GM18873 (cell line): ENCODE measurements at regions not wholly inside any gene's neighbourhood (a gene's known extent, or its start where the extent isn't known, plus 50 kb on each side); places are given as distances from the start of the nearest gene placed in this dataset.
A peak's percentile ranks its signal among the peaks of the same experiment; 100 is the strongest.
"Not testable (repeated sequence)": the region's sequence is repeated elsewhere in the genome, so short reads cannot be mapped to it uniquely, and the experiment has no call there.

ENCODE experiments used
- ATAC-seq: cut with Tn5 transposase; IDR thresholded peaks from one replicate; pipeline ENCODE4 v1.9.1; 2021; ENCODE audit warnings: mild to moderate bottlenecking, moderate library complexity, moderate number of reproducible peaks; ENCODE audit not compliant: unreplicated experiment, low FRiP score

DNA sequence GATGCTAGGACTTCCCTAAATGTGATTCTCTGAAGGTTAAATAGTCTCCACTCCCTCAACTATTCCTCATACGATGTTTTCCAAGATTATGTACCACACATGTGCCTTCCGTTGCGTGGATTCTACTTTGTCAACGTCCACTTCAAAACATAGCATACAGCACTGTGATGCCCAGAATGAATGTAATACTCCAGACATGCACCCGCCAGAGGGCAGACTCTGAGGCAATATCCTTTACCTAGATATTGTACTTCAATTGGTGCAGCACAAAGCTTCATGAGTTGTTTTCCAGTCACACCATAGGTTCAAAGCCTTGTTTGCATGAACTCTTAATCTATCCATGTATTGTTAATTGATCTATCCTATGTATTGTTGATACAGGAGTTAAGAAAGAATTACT, 201.0 kb upstream of the NABP1 start:
- ATAC-seq = no peak

DNA sequence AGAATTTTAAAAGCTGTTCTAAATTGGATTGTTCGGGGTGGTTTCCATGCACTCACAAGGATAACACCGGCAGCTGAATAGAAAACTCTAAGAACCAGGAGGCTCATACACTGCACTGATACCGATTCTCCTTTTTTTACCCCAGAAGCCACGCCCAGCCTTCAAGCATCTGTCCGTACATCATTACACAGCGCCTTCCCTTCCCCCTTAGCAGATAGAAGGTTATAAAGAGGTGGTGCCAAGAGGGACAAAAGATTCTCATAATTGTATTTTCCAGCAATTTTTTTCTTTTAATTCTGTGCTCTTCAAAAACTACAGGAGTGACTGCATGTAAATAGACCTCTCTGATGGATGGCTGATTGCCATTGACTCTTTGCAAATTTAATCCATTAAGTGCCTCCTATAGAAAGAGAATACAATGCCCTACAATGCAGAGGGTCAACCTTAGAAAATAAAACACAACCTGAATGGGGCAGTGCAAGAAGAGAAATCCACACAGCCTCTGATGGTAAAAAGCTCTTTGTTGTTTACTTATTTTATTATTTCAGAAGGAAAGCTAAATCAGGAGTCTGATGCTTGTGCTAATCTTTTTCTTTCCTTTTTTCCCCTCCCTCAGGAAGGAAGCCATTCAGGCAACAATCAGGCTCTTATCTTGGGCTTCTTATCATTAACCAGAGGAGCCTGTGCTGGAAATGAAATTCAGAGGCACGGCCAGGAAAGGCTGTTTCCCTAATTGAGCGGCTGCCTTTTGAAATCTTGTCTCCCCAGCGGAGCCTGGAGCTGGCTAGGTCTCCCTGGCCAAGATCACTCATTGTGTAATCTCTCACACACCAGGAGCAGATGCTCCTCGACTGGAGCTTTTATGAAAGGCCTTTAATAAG, 198.9 kb upstream of the NABP1 start:
- no peak for ATAC-seq

DNA sequence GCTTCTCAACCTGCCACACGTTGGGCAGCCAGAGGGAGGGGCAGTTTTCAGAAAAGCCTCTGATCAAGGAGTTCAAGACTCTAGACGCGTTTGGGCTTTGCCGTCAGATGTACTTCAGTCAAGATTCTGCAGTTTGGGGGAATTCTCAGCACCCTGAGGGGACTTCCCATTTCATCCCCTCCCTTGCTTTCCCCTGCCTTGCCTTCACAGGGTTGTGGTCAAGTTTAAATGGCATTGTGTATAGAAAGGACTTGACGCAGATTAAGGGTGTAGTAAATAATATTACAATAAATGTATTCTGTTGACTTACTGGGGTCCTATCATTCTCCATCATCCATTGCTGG, 198.3 kb upstream of the NABP1 start:
- ATAC-seq = peak; percentile 82

DNA sequence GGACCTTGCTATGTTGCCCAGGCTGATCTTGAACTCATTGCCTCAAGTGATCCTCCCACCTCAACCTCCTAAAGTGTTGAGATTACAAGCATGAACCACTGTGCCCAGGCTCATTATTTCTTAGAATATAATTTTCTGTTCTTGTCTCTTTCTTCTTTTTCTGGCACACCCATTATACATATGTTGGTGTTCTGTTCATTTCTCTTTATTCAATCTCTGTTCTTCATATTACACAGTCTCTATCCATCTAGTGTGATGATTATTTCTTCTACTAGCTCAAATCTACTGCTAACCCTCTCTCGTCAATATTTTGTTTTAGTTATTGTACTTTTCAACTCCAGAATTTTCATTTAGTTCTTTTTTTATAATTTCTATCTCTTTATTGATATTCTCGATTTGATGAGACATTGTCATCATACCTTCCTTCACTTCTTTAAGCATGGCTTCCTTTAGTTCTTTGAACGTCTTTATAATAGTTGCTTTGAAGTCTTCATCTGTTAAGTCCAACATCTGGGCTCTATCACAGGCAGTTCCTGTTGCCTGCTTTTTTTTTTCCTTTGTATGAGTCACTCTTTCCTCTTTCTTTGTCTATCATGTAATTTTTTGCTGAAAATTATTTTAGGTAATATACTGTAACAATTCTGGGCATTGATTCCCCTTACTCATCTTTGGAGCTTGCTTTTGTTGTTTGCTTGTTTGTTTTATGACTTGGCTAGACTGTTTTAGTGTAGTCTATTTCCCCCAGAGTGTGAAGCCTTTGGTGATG, 196.4 kb upstream of the NABP1 start:
- ATAC-seq = no peak

DNA sequence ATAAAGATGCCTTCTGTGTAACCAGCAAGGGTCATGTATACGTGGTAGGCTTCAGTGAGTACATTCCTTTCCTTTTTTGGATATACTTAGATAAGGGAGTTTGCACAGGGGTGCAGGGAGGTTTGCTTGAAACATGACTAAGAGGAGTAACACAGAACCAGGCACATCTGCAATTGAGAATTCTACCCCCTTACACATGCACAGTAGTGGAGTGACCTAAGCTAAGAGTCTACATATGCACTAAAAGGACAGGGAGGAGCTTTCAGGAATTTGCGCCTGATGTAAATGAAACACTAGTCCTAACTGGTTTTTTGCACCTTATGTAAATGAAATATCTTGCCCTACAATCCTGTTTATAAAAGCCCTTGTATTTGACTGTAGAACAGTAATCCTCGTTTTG, 194.8 kb upstream of the NABP1 start:
- ATAC-seq = no peak

DNA sequence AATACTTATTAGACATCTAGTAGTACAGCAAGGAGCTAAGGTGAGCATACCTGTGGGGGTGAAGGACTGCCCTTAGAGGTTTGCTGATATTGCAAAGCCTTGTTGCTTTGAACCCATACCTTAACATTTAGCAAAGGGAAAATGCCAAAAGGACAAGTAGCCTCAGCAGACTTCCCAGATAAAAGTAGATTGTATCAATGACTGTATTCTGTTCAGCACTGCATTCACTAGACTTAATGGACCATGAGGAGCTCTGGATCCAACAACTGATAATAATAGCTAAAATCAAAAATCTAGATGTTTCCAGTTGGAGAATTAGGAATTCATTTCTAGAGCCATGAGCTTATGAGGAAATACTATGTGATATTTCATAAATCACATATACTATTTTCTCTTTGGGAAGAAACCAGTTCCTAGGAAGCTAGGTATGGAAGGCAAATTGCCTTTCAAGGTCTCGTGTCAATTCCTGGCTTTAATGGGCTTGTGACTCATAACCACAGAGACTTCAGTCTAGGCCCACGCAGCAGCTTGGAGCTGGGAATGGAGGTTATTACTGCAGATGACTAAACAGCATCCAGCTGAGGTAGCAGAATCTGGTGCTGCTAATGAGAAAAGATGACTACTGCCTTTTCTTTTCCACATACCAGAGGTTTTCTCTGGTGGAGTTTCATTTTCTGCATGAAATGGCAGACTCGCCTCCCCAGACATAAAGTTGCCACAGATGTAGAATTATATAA, 191.2 kb upstream of the NABP1 start:
- no peak for ATAC-seq

DNA sequence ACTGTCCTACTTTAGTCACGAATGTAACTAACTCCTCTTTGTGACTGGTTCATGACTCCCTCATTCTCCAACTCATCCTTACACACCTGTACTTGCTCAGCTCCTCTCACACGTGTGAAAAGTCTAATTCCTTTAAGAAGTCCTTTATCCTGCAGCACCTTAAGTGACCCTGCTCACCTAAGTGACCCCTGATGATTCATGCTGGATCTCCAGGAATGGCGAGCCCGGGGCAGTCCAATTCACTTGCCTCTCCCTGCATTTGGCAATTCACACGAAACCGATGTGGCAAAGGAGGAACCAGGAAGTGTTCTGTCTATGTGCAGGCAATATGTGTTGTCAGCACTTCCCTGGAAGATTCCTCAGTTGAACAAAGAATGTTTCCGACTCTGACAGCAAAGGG, 189.8 kb upstream of the NABP1 start:
- no peak for ATAC-seq

DNA sequence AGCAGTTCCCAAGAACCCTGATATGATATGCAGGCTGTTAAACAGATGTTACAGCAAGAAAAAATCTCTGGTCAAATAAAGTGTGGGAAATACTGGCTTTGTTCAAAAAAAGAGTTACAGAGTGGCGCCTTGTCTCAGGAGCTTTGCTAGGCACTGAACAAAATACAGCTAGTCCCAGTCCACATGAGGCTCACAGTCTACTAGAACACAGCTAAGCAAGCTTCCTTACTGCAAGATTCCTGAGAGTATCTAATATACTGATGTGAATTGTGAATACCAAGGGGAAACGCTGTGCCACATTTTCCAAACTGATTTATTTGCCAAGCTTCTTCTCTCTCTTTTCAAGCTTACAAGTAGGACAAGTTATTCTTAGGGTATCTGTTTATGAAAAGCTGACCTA, 188.8 kb upstream of the NABP1 start:
- ATAC-seq = no peak

DNA sequence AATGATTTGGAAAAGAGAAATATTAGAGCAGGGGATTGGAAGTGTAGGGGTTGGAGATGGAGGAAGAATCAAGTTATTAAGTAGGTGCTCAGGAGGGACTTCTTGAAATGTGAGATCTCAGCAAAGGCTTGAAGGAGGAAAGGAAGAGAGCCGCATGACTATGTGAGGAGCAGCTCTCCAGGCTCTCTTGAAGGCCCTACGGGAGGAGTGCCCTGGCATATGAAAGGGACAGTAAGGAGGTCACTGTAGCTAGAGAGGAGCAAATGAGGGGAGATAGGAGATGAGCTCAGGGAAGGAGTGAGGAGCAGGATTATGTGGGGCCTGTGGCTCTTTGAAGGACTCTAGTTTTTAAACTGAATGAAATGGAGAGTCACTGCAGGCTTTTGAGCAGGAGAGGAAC, 181.1 kb upstream of the NABP1 start:
- ATAC-seq = no peak

DNA sequence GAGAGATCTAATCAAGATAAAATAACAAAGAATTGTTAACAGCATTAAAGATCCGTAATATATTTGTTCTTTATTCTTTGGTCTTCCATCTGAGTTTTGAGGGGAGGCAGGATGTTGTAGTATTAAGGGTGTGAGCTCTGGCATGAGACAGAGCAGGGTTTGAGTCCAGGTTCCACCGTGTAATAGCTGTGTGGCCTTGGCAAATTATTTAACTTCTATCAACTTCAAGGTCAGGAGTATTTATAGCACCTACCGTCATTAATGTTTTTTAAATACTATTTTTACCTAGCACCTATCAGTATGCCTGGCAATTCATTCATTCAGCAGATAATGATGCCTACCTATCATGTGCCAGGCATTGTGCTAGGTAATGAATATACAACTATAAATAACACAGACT, 180.1 kb upstream of the NABP1 start:
- ATAC-seq = no peak

DNA sequence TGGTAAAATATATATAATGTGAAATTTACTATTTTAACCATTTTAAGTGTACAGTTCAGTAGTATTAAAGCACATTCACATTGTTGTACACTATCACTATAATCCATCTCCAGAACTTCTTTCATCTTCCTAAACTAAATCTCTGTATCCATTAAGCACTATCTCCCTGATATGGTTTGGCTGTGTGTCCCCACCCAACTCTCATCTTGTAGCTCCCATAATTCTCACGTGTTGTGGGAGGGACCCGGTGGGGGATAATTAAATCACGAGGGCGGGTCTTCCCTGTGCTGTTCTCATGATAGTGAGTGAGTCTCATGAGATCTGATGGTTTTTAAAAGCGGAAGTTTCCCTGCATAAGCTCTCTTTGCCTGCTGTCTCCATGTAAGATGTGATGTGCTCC, 178.9 kb upstream of the NABP1 start:
- no peak for ATAC-seq

DNA sequence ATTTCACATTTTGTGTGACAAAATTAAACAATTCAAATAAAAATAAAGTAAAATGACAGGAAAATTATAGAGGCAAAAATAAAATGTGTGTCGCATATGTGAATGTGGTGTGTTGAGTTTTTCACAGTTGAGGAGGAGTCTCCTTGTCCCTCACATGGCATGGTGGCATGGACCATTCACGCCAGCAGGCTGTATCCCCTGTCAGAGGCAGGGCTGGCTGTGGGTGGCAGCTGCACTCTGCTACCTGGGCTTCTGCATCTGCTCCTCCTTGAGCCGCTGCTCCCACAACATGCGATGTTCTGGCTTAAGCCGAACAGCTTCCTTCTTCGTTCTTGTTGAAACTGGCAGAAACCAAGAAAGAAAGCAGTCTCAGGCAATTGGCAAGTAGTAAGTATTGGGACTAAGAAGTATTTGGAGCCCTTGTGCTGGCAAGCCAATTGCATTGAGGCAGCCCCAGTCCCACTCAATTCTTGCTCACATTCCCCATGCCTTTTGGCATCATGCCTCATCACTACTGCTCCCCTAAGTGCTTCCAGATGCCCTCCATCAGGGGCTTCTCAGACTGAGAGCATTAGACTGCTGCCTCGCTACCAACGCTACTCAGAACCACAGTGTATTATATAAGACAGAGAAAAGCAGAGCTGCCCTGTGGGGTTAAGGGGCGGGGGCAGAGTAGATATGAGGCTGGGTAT, 177.9 kb upstream of the NABP1 start:
- no peak for ATAC-seq

DNA sequence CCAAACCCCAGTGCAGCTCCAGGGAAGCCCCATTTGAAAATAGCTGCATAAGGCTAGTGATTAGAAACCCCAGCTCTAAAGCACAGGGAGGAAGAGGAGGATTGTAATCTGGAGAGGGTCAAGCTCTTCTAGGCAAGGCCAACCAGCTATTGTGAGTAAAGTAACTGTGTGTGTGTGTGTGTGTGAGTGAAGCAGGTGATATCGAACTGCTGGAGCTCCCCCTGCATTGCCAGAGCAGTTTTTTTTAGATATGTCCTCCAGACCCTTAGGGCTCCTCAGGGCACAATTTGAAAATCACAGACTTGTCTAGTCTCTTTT, 177.4 kb upstream of the NABP1 start:
- no peak for ATAC-seq

DNA sequence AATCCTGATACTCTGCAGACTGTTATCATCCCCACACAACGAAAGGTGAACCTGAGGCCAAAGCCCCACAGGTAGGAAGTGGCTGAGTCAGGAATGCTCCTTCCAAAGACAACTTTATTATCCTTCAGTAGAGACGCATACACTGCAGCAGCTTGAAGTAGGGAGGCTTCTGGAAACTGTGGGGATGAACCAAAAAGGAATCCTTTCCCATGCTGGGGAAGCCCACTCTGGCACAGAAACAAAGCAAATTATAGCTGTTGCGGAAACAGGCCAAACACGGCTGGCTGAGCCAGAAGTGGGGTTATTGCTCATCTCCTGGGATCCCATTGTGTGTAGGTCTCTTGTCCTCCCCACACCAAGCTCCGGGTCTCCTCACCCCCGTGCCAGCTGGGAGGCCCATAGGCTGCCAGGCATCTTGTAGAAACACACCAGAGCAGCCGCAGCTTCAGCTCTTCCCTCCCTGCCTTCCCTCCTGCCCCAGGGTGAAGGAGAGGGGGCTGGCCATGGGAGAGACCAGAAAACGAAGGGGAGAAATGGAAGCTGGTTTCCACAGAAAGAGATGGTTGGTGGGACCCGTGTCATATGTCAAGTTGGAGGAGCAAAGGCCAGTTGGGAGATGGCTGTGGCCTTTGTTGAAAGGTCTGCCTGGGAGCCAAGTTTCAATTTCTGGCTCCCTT, 176.9 kb upstream of the NABP1 start:
- ATAC-seq = no peak

DNA sequence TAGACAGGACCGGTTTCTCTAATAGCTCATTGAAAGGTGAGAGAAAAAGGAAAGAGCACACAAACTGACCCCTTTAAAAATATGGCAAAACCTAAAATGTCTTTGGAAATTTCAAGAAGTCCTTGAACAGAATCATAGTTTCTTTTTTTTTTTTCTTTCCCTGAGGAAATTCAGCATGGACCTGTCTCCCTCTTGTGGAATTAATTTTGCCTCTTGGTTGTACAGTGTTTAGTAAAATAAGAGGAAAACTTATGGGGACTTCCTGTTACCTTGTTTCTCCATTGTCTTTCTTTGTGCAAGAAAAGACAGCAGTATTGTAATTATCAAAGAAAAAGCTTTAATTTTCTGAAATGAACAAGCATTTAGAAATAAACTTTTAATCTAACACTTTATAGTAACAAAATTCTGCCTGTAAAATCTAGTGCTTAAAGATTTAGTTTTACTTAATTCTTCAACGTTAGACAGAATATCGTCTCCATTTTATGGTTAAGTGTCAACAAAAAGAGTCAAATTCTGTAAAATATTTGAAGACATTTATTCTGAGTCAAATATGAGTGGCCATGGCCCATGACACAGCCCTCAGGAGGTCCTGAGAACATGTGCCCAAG, 176.3 kb upstream of the NABP1 start:
- ATAC-seq = no peak

DNA sequence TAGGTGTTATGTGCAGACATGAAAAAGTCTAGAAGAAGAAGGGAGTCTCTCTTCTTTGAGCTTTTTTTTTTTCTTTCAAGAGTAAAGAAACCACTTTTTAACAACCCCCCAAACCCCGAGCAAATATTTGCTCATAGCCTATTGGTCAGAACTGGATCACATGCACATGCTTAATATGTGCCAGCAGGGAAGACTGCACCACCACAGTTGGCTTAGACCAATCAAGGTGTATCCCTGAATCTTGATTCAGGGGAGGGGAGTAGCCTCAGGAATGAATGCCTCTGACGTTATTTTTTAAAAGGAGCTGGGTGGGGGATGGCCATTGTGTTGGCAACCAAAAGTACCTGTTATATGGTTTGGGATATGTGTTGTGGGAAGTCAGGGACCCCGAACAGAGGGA, 171.4 kb upstream of the NABP1 start:
- no peak for ATAC-seq

DNA sequence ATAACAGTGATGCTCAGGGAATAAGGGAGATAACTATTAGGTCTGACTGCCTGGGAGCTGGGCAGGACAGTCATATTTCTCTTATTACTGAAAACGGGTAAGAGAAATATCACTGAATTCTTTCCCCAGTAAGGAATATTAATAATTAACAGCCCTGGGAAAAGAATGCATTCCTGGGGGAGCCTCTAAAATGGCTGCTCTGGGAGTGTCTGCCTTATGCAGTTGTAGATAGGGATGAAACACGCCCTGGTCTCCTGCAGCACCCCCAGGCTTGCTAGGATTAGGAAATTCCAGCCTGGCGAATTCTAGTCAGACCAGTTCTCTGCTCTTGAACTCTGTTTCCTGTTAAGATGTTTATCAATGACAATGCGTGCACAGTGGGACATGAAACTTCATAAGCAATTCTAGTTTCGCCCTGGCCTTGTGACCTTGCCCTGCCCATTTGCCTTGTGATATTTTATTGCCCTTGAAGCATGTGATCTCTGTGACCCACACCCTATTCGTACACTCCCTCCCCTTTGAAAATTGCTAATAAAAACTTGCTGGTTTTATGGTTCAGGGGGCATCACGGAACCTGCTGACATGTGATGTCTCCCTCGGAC, 170.6 kb upstream of the NABP1 start:
- ATAC-seq = not testable (repeated sequence)

DNA sequence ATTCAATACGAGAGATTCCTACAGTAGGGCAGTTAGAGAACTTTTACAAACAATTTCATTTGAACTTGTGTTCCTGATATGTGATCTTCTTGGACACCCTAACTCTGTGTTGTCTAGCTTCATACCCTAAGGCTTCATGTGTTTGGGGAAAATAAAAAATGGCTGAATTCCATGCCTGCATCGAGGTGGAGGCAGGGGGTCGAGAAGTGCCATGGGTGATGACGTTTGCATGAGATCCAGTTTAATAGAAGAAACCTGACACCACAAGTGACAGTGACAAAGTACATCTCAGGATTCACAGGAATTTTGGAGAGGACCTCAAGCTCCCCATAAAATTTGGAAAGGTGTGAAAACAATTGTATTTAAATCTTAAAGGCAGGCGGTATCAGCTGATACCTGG, 169.2 kb upstream of the NABP1 start:
- ATAC-seq = no peak

DNA sequence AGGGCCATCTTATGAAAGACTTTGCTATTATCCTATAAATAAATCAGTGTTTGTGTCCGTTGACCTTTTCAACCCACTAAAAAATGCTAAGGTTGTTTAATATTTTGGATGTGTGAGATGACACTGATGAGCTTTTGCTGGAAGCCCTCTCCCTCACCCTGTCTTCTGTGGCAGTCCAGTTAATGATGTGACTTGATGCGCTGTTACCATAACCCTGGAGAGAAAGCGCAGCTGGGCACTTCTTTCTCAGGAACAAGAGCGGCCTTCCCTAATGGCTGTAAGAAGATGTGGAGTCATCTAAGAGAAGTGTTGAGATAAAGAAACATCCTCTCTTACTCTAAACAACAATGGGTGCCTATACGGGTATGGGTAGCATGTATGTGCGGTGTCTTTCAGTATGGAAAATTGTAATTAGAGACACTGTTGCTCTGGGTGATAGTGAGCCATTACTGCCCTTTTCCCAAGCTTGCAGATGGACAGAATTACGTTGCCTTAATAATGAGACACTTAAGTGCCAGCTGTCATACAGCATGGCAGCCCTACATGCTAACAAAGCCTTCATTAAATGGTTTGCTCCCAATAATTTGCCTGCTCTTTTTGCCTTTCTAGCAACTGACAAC, 165.6 kb upstream of the NABP1 start:
- no peak for ATAC-seq
